H9 (cell line): ENCODE measurements at regions not wholly inside any gene's neighbourhood (a gene's known extent, or its start where the extent isn't known, plus 50 kb on each side); places are given as distances from the start of the nearest gene placed in this dataset.

Source experiments
- DNase-seq: peaks from one replicate; pipeline ENCODE4 v3.0.0-alpha.2; 2017
- H2AFZ ChIP-seq: one replicate; pipeline ENCODE4 v1.6.1; 2013; ENCODE audit warnings: mild to moderate bottlenecking, low read length, control low read depth, moderate library complexity
- H2AK5ac ChIP-seq: 2 replicates; pipeline ENCODE4 v1.6.1; 2013; ENCODE audit warnings: low read length, control low read depth, mixed read lengths; ENCODE audit not compliant: insufficient read length
- H2BK120ac ChIP-seq: one replicate; pipeline ENCODE4 v1.6.1; 2013; ENCODE audit warnings: low read depth, mild to moderate bottlenecking, low read length, control low read depth, inconsistent platforms; ENCODE audit not compliant: poor library complexity, severe bottlenecking
- H2BK12ac ChIP-seq: 2 replicates; pipeline ENCODE4 v1.6.1; 2013; ENCODE audit warnings: low read length, control low read depth, mixed read lengths, low read depth; ENCODE audit not compliant: insufficient read length
- H2BK15ac ChIP-seq: 2 replicates; pipeline ENCODE4 v1.6.1; 2013; ENCODE audit warnings: low read depth, low read length, control low read depth
- H2BK20ac ChIP-seq: one replicate; pipeline ENCODE4 v1.6.1; 2013; ENCODE audit warnings: low read depth, mild to moderate bottlenecking, low read length, control low read depth, inconsistent platforms; ENCODE audit not compliant: poor library complexity, severe bottlenecking
- H2BK5ac ChIP-seq: 2 replicates; pipeline ENCODE4 v1.6.1; 2013; ENCODE audit warnings: low read length, control low read depth, mixed read lengths; ENCODE audit not compliant: insufficient read length
- H3K14ac ChIP-seq: 2 replicates; pipeline ENCODE4 v1.6.1; 2013; ENCODE audit warnings: low read length, control low read depth; ENCODE audit not compliant: insufficient read depth
- H3K18ac ChIP-seq: 2 replicates; pipeline ENCODE4 v1.6.1; 2013; ENCODE audit warnings: low read depth, mild to moderate bottlenecking, mixed read lengths, low read length, control low read depth; ENCODE audit not compliant: insufficient read length
- H3K23ac ChIP-seq: 2 replicates; pipeline ENCODE4 v1.6.1; 2013; ENCODE audit warnings: low read length, control low read depth, mixed read lengths, low read depth; ENCODE audit not compliant: insufficient read length
- H3K23me2 ChIP-seq: 2 replicates; pipeline ENCODE4 v1.6.1; 2013; ENCODE audit warnings: low read depth, mild to moderate bottlenecking, mixed read lengths, low read length, control low read depth; ENCODE audit not compliant: insufficient read length, poor library complexity, severe bottlenecking
- H3K27ac ChIP-seq: 2 replicates; pipeline ENCODE4 v1.5.1; 2013; ENCODE audit warnings: low read length, control low read depth, mixed read lengths, low read depth; ENCODE audit not compliant: insufficient read length
- H3K27me3 ChIP-seq: 2 replicates; pipeline ENCODE4 v1.6.1; 2013; ENCODE audit warnings: low read length, control low read depth, inconsistent platforms; ENCODE audit not compliant: insufficient read depth
- H3K4ac ChIP-seq: 2 replicates; pipeline ENCODE4 v1.6.1; 2013; ENCODE audit warnings: low read depth, mild to moderate bottlenecking, control low read depth, inconsistent platforms, low read length, moderate library complexity
- H3K4me1 ChIP-seq: 2 replicates; pipeline ENCODE4 v1.6.1; 2013; ENCODE audit warnings: low read length, control low read depth, inconsistent platforms; ENCODE audit not compliant: insufficient read depth
- H3K4me2 ChIP-seq: 2 replicates; pipeline ENCODE4 v1.6.1; 2013; ENCODE audit warnings: low read length, control low read depth, mixed read lengths; ENCODE audit not compliant: insufficient read length, insufficient read depth
- H3K56ac ChIP-seq: 2 replicates; pipeline ENCODE4 v1.6.1; 2013; ENCODE audit warnings: low read depth, mild to moderate bottlenecking, mixed read lengths, low read length, control low read depth; ENCODE audit not compliant: insufficient read length
- H3K79me1 ChIP-seq: 2 replicates; pipeline ENCODE4 v1.6.1; 2013; ENCODE audit warnings: low read depth, mild to moderate bottlenecking, moderate library complexity, low read length, control low read depth, inconsistent platforms; ENCODE audit not compliant: insufficient read depth, poor library complexity, severe bottlenecking
- H3K79me2 ChIP-seq: 2 replicates; pipeline ENCODE4 v1.6.1; 2013; ENCODE audit warnings: low read length, control low read depth, inconsistent platforms; ENCODE audit not compliant: insufficient read depth
- H3K9ac ChIP-seq: 2 replicates; pipeline ENCODE4 v1.6.1; 2013; ENCODE audit warnings: low read length, control low read depth, mixed read lengths; ENCODE audit not compliant: insufficient read length; ENCODE audit errors: extremely low read depth
- H3K9me3 ChIP-seq: one replicate; pipeline ENCODE4 v1.6.1; 2013; ENCODE audit warnings: low read depth, low read length, inconsistent platforms; ENCODE audit not compliant: control insufficient read depth
- H3T11ph ChIP-seq: one replicate; pipeline ENCODE4 v1.6.1; 2013; ENCODE audit warnings: mild to moderate bottlenecking, low read length, control low read depth, inconsistent platforms
- H4K20me1 ChIP-seq: one replicate; pipeline ENCODE4 v1.6.1; 2013; ENCODE audit not compliant: control insufficient read depth, insufficient read length, insufficient read depth
- H4K5ac ChIP-seq: 2 replicates; pipeline ENCODE4 v1.6.1; 2013; ENCODE audit warnings: low read depth, mild to moderate bottlenecking, mixed read lengths, low read length, control low read depth; ENCODE audit not compliant: insufficient read length
- H4K8ac ChIP-seq: replicated peaks from 2 replicates; pipeline ENCODE4 v1.6.1; 2013; ENCODE audit warnings: low read length, control low read depth, mixed read lengths, low read depth; ENCODE audit not compliant: insufficient read length
- H4K91ac ChIP-seq: 2 replicates; pipeline ENCODE4 v1.6.1; 2013; ENCODE audit warnings: low read depth, mild to moderate bottlenecking, moderate library complexity, mixed read lengths, low read length, control low read depth; ENCODE audit not compliant: insufficient read length
- H3K27ac Mint-ChIP-seq, 3 experiments: 2 replicates in 2 of 3; 3 replicates in 1 of 3; pipeline ENCODE4 v1.8.0; 2020 to 2021; ENCODE audit warnings: mixed read lengths in 3 of 3, mild to moderate bottlenecking in 1 of 3, moderate library complexity in 1 of 3
- H3K27me3 Mint-ChIP-seq: 2 replicates; pipeline ENCODE4 v1.8.0; 2021; ENCODE audit warnings: low read depth, mild to moderate bottlenecking, moderate library complexity, mixed read lengths
- H3K36me3 Mint-ChIP-seq, 3 experiments: 2 replicates in 2 of 3; 3 replicates in 1 of 3; pipeline ENCODE4 v1.8.0; 2020 to 2021; ENCODE audit warnings: low read depth in 3 of 3, mixed read lengths in 3 of 3; ENCODE audit not compliant: insufficient read depth in 1 of 3
- H3K4me1 Mint-ChIP-seq, 2 experiments: 2 replicates each; pipeline ENCODE4 v1.8.0; 2020; ENCODE audit warnings: mixed read lengths in 2 of 2
- H3K4me3 Mint-ChIP-seq, 2 experiments: 2 replicates in 1 of 2; 3 replicates in 1 of 2; pipeline ENCODE4 v1.8.0; 2020 to 2021; ENCODE audit warnings: mild to moderate bottlenecking in 2 of 2, mixed read lengths in 2 of 2, moderate library complexity in 1 of 2
- H3K9me3 Mint-ChIP-seq, 2 experiments: 2 replicates in 1 of 2; 3 replicates in 1 of 2; pipeline ENCODE4 v1.8.0; 2020; ENCODE audit warnings: mild to moderate bottlenecking in 2 of 2, mixed read lengths in 2 of 2, moderate library complexity in 1 of 2
- CTCF ChIP-seq: fragments of 200-600 bp; sonication (generic); conservative IDR thresholded peaks from 3 replicates; pipeline ENCODE4 v1.8.0; 2021; ENCODE audit warnings: antibody characterized with exemption, mild to moderate bottlenecking
- WGBS: extraction: QIAGEN DNeasy Blood & Tissue Kit; methylation state at CpG from one replicate; pipeline ENCODE4 v1.1.7; 2013; ENCODE audit warnings: missing lambda C conversion rate, low lambda C conversion rate, mixed read lengths; ENCODE audit not compliant: insufficient read length; ENCODE audit errors: extremely low coverage; 5-methylcytosine and 5-hydroxymethylcytosine counted together

- Histone ChIP-seq H2AFZ (no peak overlapping the region), H3K79me2 (no peaks in the 10 kb centered on the region), H4K91ac (no peak overlapping the region), H3K4me1 (no peaks in the 10 kb centered on the region), H3K18ac (no peak overlapping the region), H2BK20ac (no peak overlapping the region), H3K79me1 (no peaks in the 10 kb centered on the region), H3K9ac (no peak overlapping the region), H4K20me1 (no peaks in the 10 kb centered on the region), H3K56ac (no peak overlapping the region), H2BK5ac (no peak overlapping the region), H4K5ac (no peak overlapping the region), H3K4me2 (no peak overlapping the region), H3T11ph (no peak overlapping the region), H4K8ac (no peak overlapping the region), H3K4ac (no peak overlapping the region), H3K14ac (no peak overlapping the region), H2BK120ac (no peak overlapping the region), H2AK5ac (no peak overlapping the region), H3K27me3 (no peaks in the 10 kb centered on the region), H2BK15ac (no peak overlapping the region), H3K23me2 (no peaks in the 10 kb centered on the region), H3K9me3 (no peaks in the 10 kb centered on the region), H3K27ac (no peak overlapping the region), H3K23ac (no peak overlapping the region), H2BK12ac (no peak overlapping the region)
- DNase-seq, result no peak
- Mint-ChIP-seq H3K4me1 (peaks cover 5% of the 10 kb centered on the region in 2 experiments; a peak in 3 of 4 replicates), H3K27ac (no peak overlapping the region), H3K36me3 (peaks cover 0 to 13% (median 0%) of the 10 kb centered on the region in 3 experiments; a peak in 5 of 7 replicates), H3K27me3 (no peaks in the 10 kb centered on the region), H3K4me3 (no peak overlapping the region), H3K9me3 (peaks cover 5 to 6% of the 10 kb centered on the region in 2 experiments; a peak in 3 of 5 replicates)
- WGBS, result no CpG with 5 or more reads among the region's 3 CpGs
- TF ChIP-seq CTCF, result peak; percentile 74
These were observed 53.4 kb upstream of the ANO4 start for GRCh38 chr12:100741084-100741711.
